ENCODE measurements at regions not wholly inside any gene's neighbourhood (a gene's known extent, or its start where the extent isn't known, plus 50 kb on each side); places are given as distances from the start of the nearest gene placed in this dataset.

DNA sequence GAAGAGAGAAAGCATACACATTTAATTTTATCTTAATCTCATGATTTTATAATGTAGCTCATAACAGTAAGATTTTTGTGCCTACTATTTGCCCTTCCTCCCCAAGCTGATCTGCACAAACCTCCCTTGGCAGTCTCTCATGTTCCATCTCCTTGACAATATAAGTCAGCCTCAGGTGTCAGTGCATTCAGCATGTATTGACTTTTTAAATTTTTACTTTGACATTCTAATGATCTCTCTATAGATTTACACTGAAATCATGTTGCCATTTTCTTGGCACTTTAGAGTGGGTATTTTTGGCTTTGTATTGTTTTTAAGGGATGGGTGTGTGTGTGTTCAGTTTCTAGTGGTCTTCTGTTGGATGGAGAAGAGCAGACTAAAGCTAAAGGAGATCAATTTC lies 505.3 kb upstream of the CPEB2 start:
- no peak for DNase-seq

DNA sequence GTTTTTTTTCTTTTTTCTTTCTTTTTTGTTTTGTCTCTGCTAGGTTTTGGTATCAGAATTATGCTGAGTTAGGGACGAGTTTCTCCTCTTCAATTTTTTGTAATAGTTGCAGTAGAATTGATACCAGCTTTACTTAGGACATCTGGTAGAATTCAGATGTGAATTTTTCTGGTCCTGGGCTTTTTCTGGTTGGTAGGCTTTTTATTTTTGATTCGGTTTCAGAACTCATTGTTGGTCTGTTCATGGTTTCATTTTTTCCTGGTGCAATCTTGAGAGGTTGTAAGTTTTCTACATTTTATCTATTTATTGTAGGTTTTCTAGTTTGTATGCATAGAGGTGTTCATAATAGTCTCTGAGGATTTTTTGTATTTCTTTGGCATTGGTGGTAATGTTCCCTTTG lies 498.1 kb upstream of the CPEB2 start:
- DNase-seq, result no peak

GRCh38 chr4:14513471-14513870 lies 488.8 kb upstream of the CPEB2 start:
- no peak for DNase-seq

- no peak for DNase-seq
These were observed 486.7 kb upstream of the CPEB2 start for GRCh38 chr4:14515556-14515955.

- no peak for DNase-seq
These were observed 484.1 kb upstream of the CPEB2 start for GRCh38 chr4:14518136-14518535.

DNA sequence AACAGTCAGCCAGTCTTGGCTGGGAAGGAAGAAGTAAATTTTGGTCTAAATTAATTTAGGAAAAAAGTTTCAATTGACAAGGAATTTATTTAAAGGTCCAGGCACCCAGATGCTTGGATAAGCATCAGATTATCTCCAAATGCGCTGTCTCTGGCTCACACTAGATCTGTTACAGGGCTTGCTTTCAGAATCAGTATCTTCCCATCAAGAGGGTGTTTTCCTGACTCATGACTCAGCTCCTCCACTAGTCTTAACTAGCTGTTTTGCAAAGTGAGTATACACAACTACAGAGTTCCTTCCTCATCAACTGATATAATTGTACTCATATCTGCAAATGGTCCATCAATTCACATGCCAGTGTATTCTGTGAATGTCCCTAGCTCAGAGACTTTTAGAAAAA lies 482.1 kb upstream of the CPEB2 start:
- DNase-seq, result peak; percentile 1

DNA sequence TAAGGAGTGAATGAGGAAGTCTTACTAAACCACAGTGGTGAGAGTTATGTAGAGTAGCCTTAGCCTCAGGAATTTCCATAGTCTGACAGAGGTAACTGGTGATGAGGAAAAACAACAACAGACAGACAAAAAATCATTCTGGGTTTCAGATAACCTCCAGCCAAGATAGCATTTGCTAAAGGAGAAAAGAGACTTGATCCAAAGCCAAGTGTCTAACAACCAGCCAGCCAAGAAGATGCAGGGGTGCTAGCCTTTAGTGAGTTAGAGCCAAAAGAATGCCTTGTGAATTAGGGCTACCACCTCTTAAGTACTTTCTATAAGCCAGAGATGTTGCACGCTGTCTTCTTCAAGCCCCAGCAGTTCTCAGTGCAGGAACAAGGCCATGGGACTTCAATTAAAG lies 478.0 kb upstream of the CPEB2 start:
- DNase-seq, result no peak

DNA sequence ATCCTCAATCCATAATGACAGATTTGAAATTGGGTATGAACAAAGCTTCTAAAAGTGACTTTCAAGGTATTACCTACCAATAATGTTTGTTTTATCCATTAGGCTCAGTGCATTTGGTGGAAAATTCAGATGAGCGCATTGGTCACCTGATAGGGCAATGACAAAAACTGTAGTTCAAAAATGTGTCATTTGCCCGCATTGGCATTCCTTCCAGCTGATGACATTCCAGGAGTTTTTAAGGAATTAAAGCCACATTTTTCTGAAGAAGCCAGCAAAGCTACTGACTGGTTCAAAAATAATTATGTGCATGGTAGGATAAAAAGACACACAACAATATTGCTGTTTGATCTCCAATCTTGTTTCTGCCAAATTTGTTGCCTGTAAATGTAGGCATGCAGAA lies 473.4 kb upstream of the CPEB2 start:
- DNase-seq, result no peak

GRCh38 chr4:14529653-14530052 lies 472.6 kb upstream of the CPEB2 start:
- DNase-seq, result no peak

DNA sequence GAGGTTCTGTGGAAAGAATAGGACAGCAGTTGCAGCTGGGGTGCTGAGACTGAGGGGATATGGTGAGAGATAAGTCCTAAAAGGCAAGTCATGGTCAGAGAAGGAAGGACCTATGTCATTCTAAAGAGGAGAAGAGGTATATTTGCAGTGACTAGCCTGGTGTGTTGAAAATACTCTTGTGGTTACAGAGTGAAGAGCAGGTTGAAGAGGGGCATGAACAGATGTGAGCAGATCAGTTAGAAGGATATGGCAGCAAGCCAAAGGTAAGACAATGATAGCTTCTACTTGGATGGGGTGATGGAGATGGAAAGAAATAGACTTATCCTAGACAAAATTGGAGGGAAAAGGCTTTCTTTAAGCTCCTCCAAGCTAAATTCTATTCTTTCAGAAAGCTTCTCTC lies 469.8 kb upstream of the CPEB2 start:
- no peak for DNase-seq

DNA sequence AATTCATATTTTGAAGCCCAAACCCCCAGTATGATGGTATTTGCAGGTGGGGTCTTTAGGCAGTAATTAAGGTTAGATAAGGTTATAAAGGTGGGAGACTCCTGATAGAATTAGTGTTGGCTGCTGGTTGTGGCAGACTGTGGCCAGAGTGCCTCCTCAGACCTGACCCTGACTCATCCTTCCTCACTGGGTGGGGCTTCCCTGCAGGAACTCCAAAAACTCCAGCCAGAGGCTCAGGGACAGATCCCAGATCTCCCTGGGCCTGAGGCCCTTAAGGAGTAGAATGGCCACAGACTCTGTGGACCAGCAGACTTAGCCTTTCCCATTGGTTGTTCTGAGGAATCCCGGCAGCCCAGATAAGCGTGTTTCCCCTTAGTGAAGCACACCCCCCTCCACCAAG lies 463.0 kb upstream of the CPEB2 start:
- DNase-seq, result no peak

- DNase-seq, result no peak
These were observed 457.1 kb upstream of the CPEB2 start for GRCh38 chr4:14545163-14545562.

DNA sequence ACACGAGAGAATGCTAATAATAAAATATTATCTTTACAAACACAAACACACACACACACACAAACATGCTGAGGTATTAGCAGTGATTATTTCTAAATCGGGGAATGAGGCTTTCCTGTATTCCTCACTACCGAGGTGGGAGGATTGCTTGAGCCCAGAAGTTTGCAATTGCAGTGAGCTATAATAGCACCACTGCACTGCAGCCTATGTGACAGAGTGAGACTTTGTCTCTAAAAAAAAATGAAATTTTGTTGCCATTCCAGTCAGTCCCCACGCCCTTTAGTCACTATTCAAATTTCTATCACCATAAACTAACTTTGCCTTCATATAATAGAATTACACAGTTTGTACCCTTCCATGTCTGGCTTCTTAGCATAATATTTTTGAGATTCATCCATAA lies 456.5 kb upstream of the CPEB2 start:
- no peak for DNase-seq

DNA sequence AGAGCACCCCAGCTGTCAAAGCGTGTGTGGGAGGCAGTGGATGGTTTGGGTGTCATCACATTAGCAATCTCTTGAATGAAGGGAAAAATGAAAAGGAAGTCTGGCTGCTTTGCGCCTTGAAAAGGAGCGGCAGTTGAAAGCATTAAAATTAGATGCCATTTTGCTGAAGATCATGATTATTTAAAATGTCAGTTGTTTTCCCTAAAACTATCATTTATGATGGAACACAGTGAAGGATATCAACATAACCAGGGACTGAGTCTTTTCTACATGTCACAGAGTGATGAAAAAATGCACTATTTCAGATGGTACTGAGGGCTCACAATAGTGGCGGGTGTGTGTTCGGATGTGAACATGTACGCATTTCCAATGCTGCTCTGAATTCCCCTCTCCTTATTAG lies 450.2 kb upstream of the CPEB2 start:
- no peak for DNase-seq

DNA sequence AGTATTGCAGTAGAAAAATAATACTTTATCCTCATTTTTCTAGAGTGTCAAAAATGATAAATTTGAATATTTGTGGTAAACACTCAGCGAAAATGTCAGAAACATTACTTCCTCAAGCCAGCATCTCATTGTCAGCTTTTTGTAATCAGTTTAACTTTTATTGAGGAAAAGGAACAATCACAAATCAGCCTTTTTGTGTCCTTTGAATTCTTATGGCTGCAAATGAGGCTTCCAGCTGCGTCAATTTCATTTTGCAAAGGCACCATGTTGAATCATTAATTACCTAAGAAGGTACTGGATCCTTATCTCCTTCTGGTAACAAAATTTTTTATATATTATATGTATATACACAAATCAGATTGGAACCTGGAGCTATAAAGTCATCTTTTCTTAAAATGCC lies 442.6 kb upstream of the CPEB2 start:
- DNase-seq, result no peak

GRCh38 chr4:14560577-14560976 lies 441.7 kb upstream of the CPEB2 start:
- no peak for DNase-seq

DNA sequence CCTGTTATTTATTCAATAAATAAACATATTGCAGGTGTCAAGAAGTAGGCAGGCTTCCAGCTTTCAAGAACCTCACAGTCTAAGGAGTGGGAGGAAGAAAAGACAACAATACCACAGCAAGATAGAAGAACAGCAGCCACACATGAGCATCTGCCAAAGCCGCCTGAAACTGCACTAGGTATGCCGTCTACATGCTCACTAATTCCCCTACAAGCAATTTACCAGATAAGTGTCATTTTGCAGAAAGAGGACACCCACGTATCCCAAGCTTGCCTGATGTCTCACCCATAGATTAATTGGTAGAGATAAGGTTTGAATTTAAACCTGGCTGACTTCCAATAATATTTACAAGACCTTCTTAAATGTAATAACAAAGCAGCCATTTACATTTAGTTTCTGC lies 439.4 kb upstream of the CPEB2 start:
- no peak for DNase-seq

GRCh38 chr4:14564281-14564680 lies 438.0 kb upstream of the CPEB2 start:
- DNase-seq, result no peak

DNA sequence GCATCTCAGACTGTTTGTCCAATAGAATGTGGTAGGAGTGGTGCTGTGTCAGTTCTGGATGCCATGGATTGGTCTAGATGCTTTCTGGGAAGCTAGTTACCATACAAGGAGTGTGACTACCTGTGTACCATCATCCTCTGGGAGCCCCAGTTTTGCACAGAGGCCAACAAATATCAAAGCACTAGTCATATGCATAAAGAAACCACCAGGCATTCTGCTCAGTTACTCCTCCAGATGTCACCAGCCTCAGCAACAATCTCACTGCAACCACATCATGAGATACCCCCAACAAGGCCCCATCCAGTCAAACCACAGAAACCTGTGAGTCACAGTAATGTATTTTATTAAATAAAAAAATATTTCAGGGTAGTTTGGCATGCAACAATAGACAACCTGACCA lies 435.8 kb upstream of the CPEB2 start:
- DNase-seq, result peak; percentile 8

- DNase-seq, result no peak
These were observed 433.9 kb upstream of the CPEB2 start for GRCh38 chr4:14568351-14568750.

DNA sequence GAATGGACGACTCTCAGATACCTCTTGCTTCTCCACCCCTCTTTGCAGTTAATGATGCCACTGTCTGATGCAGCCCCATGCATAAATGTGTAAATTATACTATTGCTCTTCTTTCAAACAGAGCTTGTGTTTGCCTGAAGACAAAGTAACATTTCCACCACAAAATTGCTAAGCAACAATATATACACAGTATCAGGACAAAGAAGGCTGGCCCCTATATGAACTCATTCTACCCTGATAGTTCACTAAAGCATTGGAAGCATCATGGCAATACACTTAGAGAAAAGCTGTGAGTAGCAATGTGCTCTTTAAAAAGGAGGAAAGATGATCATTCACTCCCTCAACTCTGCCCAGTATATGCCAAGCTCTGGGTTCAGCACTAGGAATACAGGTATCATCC lies 427.0 kb upstream of the CPEB2 start:
- DNase-seq, result no peak

DNA sequence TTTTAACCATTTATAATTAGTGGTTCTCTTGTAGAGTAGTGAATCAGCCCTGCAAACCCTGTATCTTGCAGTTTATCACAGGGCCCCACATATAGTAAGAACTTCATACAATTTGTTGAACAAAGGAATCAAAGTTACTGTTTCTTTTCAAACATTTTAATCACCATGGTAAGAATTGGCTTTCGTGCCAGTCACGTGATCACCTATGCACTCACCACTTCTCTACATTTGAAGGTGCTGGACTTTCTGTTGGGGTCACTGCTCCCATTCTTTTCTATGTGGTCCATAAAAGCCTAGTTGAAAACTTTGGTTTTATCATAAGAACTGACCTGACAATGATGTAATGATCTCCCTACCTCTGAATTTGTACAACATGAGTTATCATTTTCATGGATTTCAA lies 426.4 kb upstream of the CPEB2 start:
- no peak for DNase-seq

- no peak for DNase-seq
These were observed 422.2 kb upstream of the CPEB2 start for GRCh38 chr4:14580061-14580460.

DNA sequence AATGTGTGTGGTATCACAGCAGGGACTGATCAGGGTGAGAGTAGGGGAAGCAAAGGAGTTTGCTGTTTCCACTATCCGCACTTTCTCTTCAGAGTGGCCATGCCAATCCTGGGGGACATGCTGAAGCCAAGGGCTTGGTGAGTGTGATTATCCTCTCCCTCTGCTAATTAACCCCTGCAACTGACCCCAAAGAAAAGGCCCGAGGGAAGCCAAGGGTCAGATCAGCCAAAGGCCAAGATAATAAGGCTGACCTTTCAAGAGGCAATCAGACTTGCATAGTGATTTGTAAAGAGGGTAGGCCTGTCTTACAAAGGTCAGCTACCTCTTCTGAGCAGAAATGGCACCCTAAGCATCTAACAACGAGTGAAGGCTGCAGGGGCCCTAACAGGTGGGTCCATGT lies 420.5 kb upstream of the CPEB2 start:
- DNase-seq, result no peak

DNA sequence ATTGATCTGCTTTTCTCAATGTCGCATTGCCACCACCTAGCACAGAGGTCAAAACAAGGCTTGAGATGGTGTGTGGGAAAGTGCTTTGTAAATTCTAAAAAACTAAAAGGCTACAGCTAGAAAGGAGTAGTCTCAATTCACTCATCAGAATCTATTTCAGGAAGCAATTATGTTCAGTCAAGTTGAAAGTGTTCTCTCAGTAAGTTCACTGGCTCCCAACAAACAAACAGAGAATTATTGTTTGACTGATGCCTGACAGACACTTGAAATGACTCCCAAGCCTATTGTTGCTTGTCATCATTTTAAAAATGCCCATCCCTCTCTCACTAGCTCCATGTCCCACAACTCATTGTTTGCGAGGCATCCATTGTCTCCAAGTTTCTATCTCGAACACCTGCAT lies 419.6 kb upstream of the CPEB2 start:
- no peak for DNase-seq

- no peak for DNase-seq
These were observed 418.9 kb upstream of the CPEB2 start for GRCh38 chr4:14583331-14583730.

Measured in activated CD4-positive, alpha-beta T cell treated with anti-CD3 and anti-CD28 coated beads, Interleukin-10, Interleukin-2, amounts not matched to agents 100 ng/mL and 50 ng/mL, durations not matched to agents 16 hours and 8 hours (primary cell).